Ishikawa (cell line): ENCODE measurements at regions not wholly inside any gene's neighbourhood (a gene's known extent, or its start where the extent isn't known, plus 50 kb on each side); places are given as distances from the start of the nearest gene placed in this dataset.

Experiments
- FOXM1 ChIP-seq: IDR thresholded peaks from 2 replicates; pipeline ENCODE4 v1.6.1; 2012; ENCODE audit warnings: low read depth, borderline replicate concordance
- NFIC ChIP-seq: IDR thresholded peaks from 2 replicates; pipeline ENCODE4 v1.6.1; 2012
- RAD21 ChIP-seq: IDR thresholded peaks from 2 replicates; pipeline ENCODE4 v1.6.1; 2012; ENCODE audit warnings: low read depth
- REST ChIP-seq: IDR thresholded peaks from 2 replicates; pipeline ENCODE4 v1.6.1; 2012; ENCODE audit warnings: low read depth, mild to moderate bottlenecking
- YY1 ChIP-seq: IDR thresholded peaks from 2 replicates; pipeline ENCODE4 v1.6.1; 2012; ENCODE audit warnings: low read depth
- TF ChIP-seq, protein P1 (sequence below): IDR thresholded peaks from 2 replicates; pipeline ENCODE4 v1.6.1; 2012

DNA sequence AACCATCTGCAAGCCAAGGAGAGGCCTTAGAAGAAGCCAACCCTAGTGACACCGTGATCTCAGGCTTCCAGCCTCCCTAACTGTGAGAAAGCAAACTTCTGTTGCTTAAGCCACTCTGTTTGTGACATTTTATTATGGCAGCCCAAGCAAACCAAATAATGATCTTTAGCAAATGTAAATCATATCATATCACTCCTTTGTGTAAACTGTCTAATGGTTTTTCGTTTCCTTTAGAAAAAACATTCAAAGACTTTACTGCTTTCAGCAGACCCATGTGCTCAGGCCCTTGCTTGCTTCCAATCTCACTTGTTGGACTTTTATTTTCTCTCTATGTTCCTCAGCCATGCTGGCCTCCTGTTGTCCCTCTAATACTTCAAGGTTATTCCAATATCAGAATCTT is 192.2 kb upstream of the HS3ST1 start:
- no peak for TF ChIP-seq YY1
- TF ChIP-seq, protein P1, sequence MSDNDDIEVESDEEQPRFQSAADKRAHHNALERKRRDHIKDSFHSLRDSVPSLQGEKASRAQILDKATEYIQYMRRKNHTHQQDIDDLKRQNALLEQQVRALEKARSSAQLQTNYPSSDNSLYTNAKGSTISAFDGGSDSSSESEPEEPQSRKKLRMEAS = no peak
- TF ChIP-seq FOXM1 = no peak
- no peak for TF ChIP-seq REST
- TF ChIP-seq NFIC = no peak
- TF ChIP-seq RAD21 = no peak
